ENCODE measurements at regions not wholly inside any gene's neighbourhood (a gene's known extent, or its start where the extent isn't known, plus 50 kb on each side); places are given as distances from the start of the nearest gene placed in this dataset.

DNA sequence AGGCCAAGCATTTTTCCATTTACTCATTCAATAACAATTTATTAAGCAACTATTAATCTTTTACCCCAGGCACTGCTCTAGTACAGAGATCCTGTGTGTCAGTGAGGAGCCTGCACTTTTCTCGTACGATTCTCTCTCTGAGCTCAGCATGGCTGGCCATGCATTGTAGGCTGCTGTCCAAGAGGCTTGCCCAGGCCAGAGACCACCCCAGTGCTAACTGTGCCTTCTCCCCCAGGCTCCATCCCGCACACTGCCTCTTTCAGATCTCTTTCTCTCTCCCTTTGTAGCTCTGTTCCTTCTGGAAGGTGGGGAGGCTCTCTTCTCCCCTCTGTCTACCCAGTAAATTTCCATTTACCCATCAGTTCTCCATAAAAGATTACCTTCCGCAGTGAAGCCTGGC, 101.0 kb upstream of the IKZF1 start:
- TF ChIP-seq, protein P1, sequence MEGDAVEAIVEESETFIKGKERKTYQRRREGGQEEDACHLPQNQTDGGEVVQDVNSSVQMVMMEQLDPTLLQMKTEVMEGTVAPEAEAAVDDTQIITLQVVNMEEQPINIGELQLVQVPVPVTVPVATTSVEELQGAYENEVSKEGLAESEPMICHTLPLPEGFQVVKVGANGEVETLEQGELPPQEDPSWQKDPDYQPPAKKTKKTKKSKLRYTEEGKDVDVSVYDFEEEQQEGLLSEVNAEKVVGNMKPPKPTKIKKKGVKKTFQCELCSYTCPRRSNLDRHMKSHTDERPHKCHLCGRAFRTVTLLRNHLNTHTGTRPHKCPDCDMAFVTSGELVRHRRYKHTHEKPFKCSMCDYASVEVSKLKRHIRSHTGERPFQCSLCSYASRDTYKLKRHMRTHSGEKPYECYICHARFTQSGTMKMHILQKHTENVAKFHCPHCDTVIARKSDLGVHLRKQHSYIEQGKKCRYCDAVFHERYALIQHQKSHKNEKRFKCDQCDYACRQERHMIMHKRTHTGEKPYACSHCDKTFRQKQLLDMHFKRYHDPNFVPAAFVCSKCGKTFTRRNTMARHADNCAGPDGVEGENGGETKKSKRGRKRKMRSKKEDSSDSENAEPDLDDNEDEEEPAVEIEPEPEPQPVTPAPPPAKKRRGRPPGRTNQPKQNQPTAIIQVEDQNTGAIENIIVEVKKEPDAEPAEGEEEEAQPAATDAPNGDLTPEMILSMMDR (IDR thresholded peaks at IDR 0.05; ENCODE audit: low read length) = no peak
- no peak for TF ChIP-seq EZH2 (IDR thresholded peaks at IDR 0.05; ENCODE audit: borderline replicate concordance, low read length)
